H1 (cell line): ENCODE measurements at regions not wholly inside any gene's neighbourhood (a gene's known extent, or its start where the extent isn't known, plus 50 kb on each side); places are given as distances from the start of the nearest gene placed in this dataset.

Experiments used
- CTCF ChIA-PET: fragments of 300-600 bp; sonication (Branson Sonifier 250); formaldehyde crosslinking; loops from one replicate; lab custom pipeline; 2021; ENCODE audit not compliant: partially characterized antibody; lab: Charles Lee
- POLR2A ChIA-PET: fragments of 300-600 bp; sonication (Branson Sonifier 250); formaldehyde crosslinking; loops from one replicate; lab custom pipeline; 2021; ENCODE audit warnings: inconsistent platforms; ENCODE audit not compliant: partially characterized antibody; lab: Charles Lee
- DNase-seq, 2 experiments: peaks; one replicate each; pipeline versions ENCODE4 v3.0.0 to v3.0.0-alpha.2; 2010 to 2022; ENCODE audit warnings: low spot score in 2 of 2, low read depth in 1 of 2, mixed read lengths in 1 of 2
- FAIRE-seq: peaks from 2 replicates; lab custom pipeline; 2011; peaks lifted over from hg19 to GRCh38; lab: Jason Lieb, UNC
- H2AFZ ChIP-seq: 2 replicates; pipeline ENCODE4 v1.8.1; 2012; ENCODE audit warnings: low read length, inconsistent platforms
- H2AK5ac ChIP-seq: 2 replicates; pipeline ENCODE4 v1.6.1; 2013; ENCODE audit warnings: low read depth, low read length
- H2BK120ac ChIP-seq: replicated peaks from 2 replicates; pipeline ENCODE3; 2013; ENCODE audit warnings: low read depth, low read length, inconsistent platforms
- H2BK12ac ChIP-seq: 2 replicates; pipeline ENCODE4 v1.6.1; 2013; ENCODE audit warnings: low read depth, low read length
- H2BK15ac ChIP-seq: 2 replicates; pipeline ENCODE4 v1.6.1; 2013; ENCODE audit warnings: low read length
- H2BK20ac ChIP-seq: 2 replicates; pipeline ENCODE4 v1.6.1; 2013; ENCODE audit warnings: low read length
- H2BK5ac ChIP-seq: 2 replicates; pipeline ENCODE4 v1.6.1; 2013; ENCODE audit warnings: low read depth, low read length
- H3K14ac ChIP-seq: 2 replicates; pipeline ENCODE4 v1.6.1; 2013; ENCODE audit warnings: inconsistent platforms; ENCODE audit not compliant: insufficient read length
- H3K18ac ChIP-seq: 2 replicates; pipeline ENCODE4 v1.6.1; 2013; ENCODE audit warnings: low read length; ENCODE audit errors: extremely low read depth
- H3K23ac ChIP-seq: 2 replicates; pipeline ENCODE4 v1.6.1; 2013; ENCODE audit warnings: inconsistent platforms; ENCODE audit not compliant: insufficient read length
- H3K23me2 ChIP-seq: 2 replicates; pipeline ENCODE4 v1.6.1; 2013; ENCODE audit warnings: low read depth, low read length
- H3K27ac ChIP-seq: 2 replicates; pipeline ENCODE4 v1.6.1; 2011; ENCODE audit warnings: low read depth, low read length, inconsistent platforms
- H3K27me3 ChIP-seq, 4 experiments: replicated peaks in 1 of 4; 1 replicate in 1 of 4; 2 replicates in 3 of 4; pipeline versions ENCODE4 v1.6.1 to v1.8.1; 2011 to 2013; ENCODE audit warnings: low read length in 3 of 4, mild to moderate bottlenecking in 3 of 4, inconsistent platforms in 2 of 4, mixed read lengths in 2 of 4, moderate library complexity in 1 of 4; ENCODE audit not compliant: control insufficient read depth in 3 of 4, insufficient read depth in 3 of 4; ENCODE audit errors: extremely low read depth in 1 of 4
- H3K36me3 ChIP-seq, 4 experiments: 2 replicates each; pipeline versions ENCODE4 v1.6.1 to v1.8.1; 2011 to 2013; ENCODE audit warnings: mild to moderate bottlenecking in 4 of 4, low read length in 3 of 4, moderate library complexity in 2 of 4, control low read depth in 1 of 4, inconsistent platforms in 1 of 4; ENCODE audit not compliant: insufficient read depth in 4 of 4, control insufficient read depth in 2 of 4
- H3K4ac ChIP-seq: replicated peaks from 2 replicates; pipeline ENCODE3; 2013; ENCODE audit warnings: low read length, low read depth, mixed read lengths, inconsistent platforms; ENCODE audit not compliant: insufficient read length
- H3K4me1 ChIP-seq, 4 experiments: replicated peaks in 1 of 4; 1 replicate in 1 of 4; 2 replicates in 3 of 4; pipeline versions ENCODE4 v1.6.1 to v1.8.1; 2011 to 2013; ENCODE audit warnings: low read length in 3 of 4, inconsistent platforms in 2 of 4, mixed read lengths in 1 of 4; ENCODE audit not compliant: insufficient read depth in 4 of 4, control insufficient read depth in 3 of 4
- H3K4me2 ChIP-seq, 2 experiments: 2 replicates each; pipeline versions ENCODE4 v1.6.1 to v1.8.1; 2011 to 2013; ENCODE audit warnings: low read depth in 2 of 2, low read length in 2 of 2, control low read depth in 1 of 2, inconsistent platforms in 1 of 2, mild to moderate bottlenecking in 1 of 2; ENCODE audit not compliant: insufficient read depth in 1 of 2
- H3K4me3 ChIP-seq, 4 experiments: fragments of 200-600, 300-600 bp in 1 of 4; sonication (generic), shearing (Covaris generic), sonication (Bioruptor Twin) in 1 of 4; 2 replicates each; pipeline versions ENCODE4 v1.5.1 to v1.8.1; 2011 to 2016; ENCODE audit warnings: low read length in 4 of 4, low read depth in 3 of 4, control low read depth in 2 of 4, inconsistent platforms in 2 of 4, mild to moderate bottlenecking in 2 of 4, mixed read lengths in 1 of 4, moderate library complexity in 1 of 4; ENCODE audit not compliant: insufficient read depth in 2 of 4; ENCODE audit errors: extremely low read depth in 1 of 4
- H3K56ac ChIP-seq: replicated peaks from 2 replicates; pipeline ENCODE3; 2013; ENCODE audit warnings: low read depth, mild to moderate bottlenecking, mixed read lengths, low read length, inconsistent platforms; ENCODE audit not compliant: insufficient read length
- H3K79me1 ChIP-seq: 2 replicates; pipeline ENCODE4 v1.6.1; 2013; ENCODE audit warnings: low read depth, low read length, control low read depth
- H3K79me2 ChIP-seq, 2 experiments: 2 replicates each; pipeline versions ENCODE4 v1.6.1 to v1.8.1; 2012 to 2013; ENCODE audit warnings: low read length in 2 of 2, mild to moderate bottlenecking in 2 of 2, inconsistent platforms in 1 of 2; ENCODE audit not compliant: insufficient read depth in 2 of 2, control insufficient read depth in 1 of 2
- H3K9ac ChIP-seq, 4 experiments: replicated peaks in 1 of 4; 1 replicate in 1 of 4; 2 replicates in 3 of 4; pipeline versions ENCODE4 v1.6.1 to v1.8.1; 2011 to 2013; ENCODE audit warnings: low read depth in 3 of 4, low read length in 3 of 4, control low read depth in 2 of 4, mild to moderate bottlenecking in 2 of 4, moderate library complexity in 2 of 4, inconsistent platforms in 1 of 4; ENCODE audit errors: extremely low read depth in 1 of 4
- H3K9me3 ChIP-seq, 2 experiments: 2 replicates each; pipeline versions ENCODE4 v1.6.1 to v1.8.1; 2012 to 2013; ENCODE audit warnings: mild to moderate bottlenecking in 2 of 2, moderate library complexity in 2 of 2, control low read depth in 1 of 2, inconsistent platforms in 1 of 2, low read depth in 1 of 2, low read length in 1 of 2, mixed read lengths in 1 of 2; ENCODE audit not compliant: insufficient read depth in 2 of 2
- H4K20me1 ChIP-seq, 2 experiments: replicated peaks in 1 of 2; 2 replicates each; pipeline versions ENCODE3 to v1.8.1; 2011 to 2013; ENCODE audit warnings: inconsistent platforms in 2 of 2, low read length in 2 of 2, mild to moderate bottlenecking in 1 of 2; ENCODE audit not compliant: insufficient read depth in 2 of 2, control insufficient read depth in 1 of 2
- H4K5ac ChIP-seq: 2 replicates; pipeline ENCODE4 v1.6.1; 2013; ENCODE audit warnings: low read length, low read depth, mixed read lengths, inconsistent platforms; ENCODE audit not compliant: insufficient read length
- H4K8ac ChIP-seq: 2 replicates; pipeline ENCODE4 v1.8.0; 2013; ENCODE audit warnings: mild to moderate bottlenecking, moderate library complexity, low read length, inconsistent platforms; ENCODE audit not compliant: insufficient read depth; ENCODE audit errors: extremely low read depth
- H4K91ac ChIP-seq: replicated peaks from 2 replicates; pipeline ENCODE3; 2013; ENCODE audit warnings: low read length, mixed read lengths, inconsistent platforms; ENCODE audit not compliant: insufficient read length
- CTCF ChIP-seq, 3 experiments: IDR thresholded peaks; 1 replicate in 2 of 3; 2 replicates in 1 of 3; pipeline versions ENCODE4 v1.5.1 to v1.6.1; 2011; ENCODE audit warnings: low read length in 3 of 3, mild to moderate bottlenecking in 3 of 3, inconsistent platforms in 2 of 3, low read depth in 1 of 3, moderate library complexity in 1 of 3; ENCODE audit not compliant: insufficient read depth in 1 of 3; ENCODE audit errors: control extremely low read depth in 1 of 3
- E2F6 ChIP-seq: IDR thresholded peaks from 2 replicates; pipeline ENCODE4 v1.6.1; 2012; ENCODE audit warnings: inconsistent platforms
- EP300 ChIP-seq, 2 experiments: IDR thresholded peaks; 1 replicate in 1 of 2; 2 replicates in 1 of 2; pipeline ENCODE4 v1.6.1; 2011 to 2012; ENCODE audit warnings: low read depth in 2 of 2, low read length in 2 of 2, mild to moderate bottlenecking in 2 of 2, borderline replicate concordance in 1 of 2, inconsistent platforms in 1 of 2, moderate library complexity in 1 of 2
- GABPA ChIP-seq: IDR thresholded peaks from 2 replicates; pipeline ENCODE4 v1.6.1; 2011; ENCODE audit warnings: mild to moderate bottlenecking, low read length, moderate library complexity, borderline replicate concordance; ENCODE audit not compliant: insufficient read depth
- HDAC2 ChIP-seq, 2 experiments: fragments of 300-600 bp in 1 of 2; sonication (generic) in 1 of 2; IDR thresholded peaks; 2 replicates each; pipeline ENCODE4 v1.6.1; 2011 to 2012; ENCODE audit warnings: low read depth in 2 of 2, low read length in 2 of 2, mild to moderate bottlenecking in 2 of 2, moderate library complexity in 2 of 2, borderline replicate concordance in 1 of 2, inconsistent platforms in 1 of 2
- HDAC6 ChIP-seq: IDR thresholded peaks from one replicate; pipeline ENCODE4 v1.7.1; 2012; ENCODE audit warnings: low read depth, mild to moderate bottlenecking, inconsistent platforms, low read length, moderate library complexity
- KDM5A ChIP-seq: fragments of 200-600 bp; IDR thresholded peaks from 2 replicates; pipeline ENCODE4 v1.7.1; 2012; ENCODE audit warnings: mild to moderate bottlenecking, low read length, inconsistent platforms, mixed read lengths
- POLR2A ChIP-seq, 2 experiments: IDR thresholded peaks; 1 replicate in 1 of 2; 2 replicates in 1 of 2; pipeline ENCODE4 v1.6.1; 2011; ENCODE audit warnings: low read depth in 2 of 2, low read length in 2 of 2, mild to moderate bottlenecking in 2 of 2; ENCODE audit errors: control extremely low read depth in 1 of 2
- SP4 ChIP-seq: IDR thresholded peaks from 2 replicates; pipeline ENCODE4 v1.6.1; 2012; ENCODE audit warnings: low read length, inconsistent platforms
- SRF ChIP-seq: IDR thresholded peaks from 2 replicates; pipeline ENCODE4 v1.6.1; 2011; ENCODE audit warnings: mild to moderate bottlenecking, low read depth, low read length, moderate library complexity
- TAF7 ChIP-seq: optimal IDR thresholded peaks from 2 replicates; pipeline ENCODE3; 2011; ENCODE audit warnings: low read depth, mild to moderate bottlenecking, inconsistent platforms, low read length, moderate library complexity, borderline replicate concordance
- YY1 ChIP-seq: IDR thresholded peaks from 2 replicates; pipeline ENCODE4 v1.6.1; 2011; ENCODE audit warnings: low read depth, mild to moderate bottlenecking, low read length
- WGBS, 2 experiments: shearing (Covaris generic) in 1 of 2; methylation state at CpG; one replicate each; pipeline versions ENCODE4 v1.1.6 to v1.1.7; 2013 to 2015; ENCODE audit warnings: low lambda C conversion rate in 2 of 2, mixed read lengths in 2 of 2, inconsistent platforms in 1 of 2, low coverage in 1 of 2, missing lambda C conversion rate in 1 of 2; ENCODE audit not compliant: insufficient replicate concordance in 2 of 2, insufficient coverage in 1 of 2, insufficient read length in 1 of 2; ENCODE audit errors: extremely low coverage in 1 of 2, missing lambda C conversion rate in 1 of 2; 5-methylcytosine and 5-hydroxymethylcytosine counted together

- no peak overlapping the region for H2BK20ac ChIP-seq
- POLR2A ChIA-PET: no interaction called here
- no peaks in the 10 kb centered on the region for H3K79me1 ChIP-seq
- no peak overlapping the region for H3K4me3 ChIP-seq
- H2AFZ ChIP-seq: no peak overlapping the region
- H3K4me2 ChIP-seq: no peak overlapping the region
- no peak overlapping the region for H2AK5ac ChIP-seq
- no peaks in the 10 kb centered on the region for H4K20me1 ChIP-seq
- H3K79me2 ChIP-seq: no peaks in the 10 kb centered on the region
- no peak overlapping the region for H3K18ac ChIP-seq
- no peaks in the 10 kb centered on the region; a peak in 1 of 4 replicates for H3K9me3 ChIP-seq
- H3K23me2 ChIP-seq: no peaks in the 10 kb centered on the region
- H3K9ac ChIP-seq: no peak overlapping the region
- DNase-seq (no peak), FAIRE-seq (no peak)
- H4K91ac ChIP-seq: no peak overlapping the region
- no peak overlapping the region for H2BK5ac ChIP-seq
- H3K23ac ChIP-seq: no peak overlapping the region
- H2BK15ac ChIP-seq: no peak overlapping the region
- H3K27me3 ChIP-seq: no peaks in the 10 kb centered on the region
- H3K4ac ChIP-seq: no peak overlapping the region
- H3K27ac ChIP-seq: no peak overlapping the region
- H3K14ac ChIP-seq: no peak overlapping the region
- CTCF ChIA-PET: no interaction called here
- no peaks in the 10 kb centered on the region for H3K36me3 ChIP-seq
- H2BK12ac ChIP-seq: no peak overlapping the region
- H4K5ac ChIP-seq: no peak overlapping the region
- 92% methylated on average over 5 of the region's 5 CpGs; no CpG with 5 or more reads in 1 of the 2 experiments for WGBS, 2 experiments
- no peaks in the 10 kb centered on the region for H3K4me1 ChIP-seq
- no peak overlapping the region for H2BK120ac ChIP-seq
- no peak overlapping the region for H4K8ac ChIP-seq
- no peak overlapping the region for H3K56ac ChIP-seq
- TF ChIP-seq SP4 (no peak), GABPA (no peak), HDAC2 (IDR thresholded peaks at IDR 0.05; ENCODE audit: borderline replicate concordance in 1 of 2, low read depth in 2 of 2, low read length in 2 of 2) (no peak), HDAC6 (no peak), CTCF (IDR thresholded peaks at IDR 0.05; ENCODE audit: control extremely low read depth in 1 of 3, insufficient read depth in 1 of 3, low read depth in 1 of 3, low read length in 3 of 3) (no peak), KDM5A (no peak), SRF (no peak), YY1 (no peak), POLR2A (IDR thresholded peaks at IDR 0.05; ENCODE audit: control extremely low read depth in 1 of 2, low read depth in 2 of 2, low read length in 2 of 2) (no peak), EP300 (IDR thresholded peaks at IDR 0.05; ENCODE audit: borderline replicate concordance in 1 of 2, low read depth in 2 of 2, low read length in 2 of 2) (no peak), TAF7 (no peak), E2F6 (no peak)
These were observed 1474.0 kb downstream of the PLA2G4A start for GRCh38 chr1:188302746-188303145.
